WI38 (cell line): ENCODE measurements at regions not wholly inside any gene's neighbourhood (a gene's known extent, or its start where the extent isn't known, plus 50 kb on each side); places are given as distances from the start of the nearest gene placed in this dataset.
"Not testable (repeated sequence)": the region's sequence is repeated elsewhere in the genome, so short reads cannot be mapped to it uniquely, and the experiment has no call there.

ENCODE experiments used
- H3K4me3 ChIP-seq: 2 replicates; pipeline ENCODE4 v1.5.1; 2011; ENCODE audit warnings: low read depth, mild to moderate bottlenecking, control low read depth, low read length
- CTCF ChIP-seq: IDR thresholded peaks from 2 replicates; pipeline ENCODE4 v1.5.1; 2012; ENCODE audit warnings: low read depth, mild to moderate bottlenecking, control low read depth, low read length

GRCh38 chr9:93891549-93892310 is 63.4 kb downstream of the BARX1 start:
- no peak for TF ChIP-seq CTCF
- no peak overlapping the region for H3K4me3 ChIP-seq

- no peak for TF ChIP-seq CTCF
- H3K4me3 ChIP-seq = no peak overlapping the region
These were observed 64.1 kb downstream of the BARX1 start for GRCh38 chr9:93891050-93891449.

- TF ChIP-seq CTCF = no peak
- H3K4me3 ChIP-seq = no peak overlapping the region
These were observed 64.7 kb downstream of the BARX1 start for GRCh38 chr9:93890436-93890935.

GRCh38 chr9:93886911-93887310 is 68.2 kb downstream of the BARX1 start:
- no peak for TF ChIP-seq CTCF

GRCh38 chr9:93884808-93885207 is 70.3 kb downstream of the BARX1 start:
- no peak for TF ChIP-seq CTCF

More at GRCh38 chr9:93886911-93887310, 68.2 kb downstream of the BARX1 start:
- H3K4me3 ChIP-seq = no peak overlapping the region

GRCh38 chr9:93879662-93880407 is 75.3 kb downstream of the BARX1 start:
- not testable (repeated sequence) for H3K4me3 ChIP-seq

More at GRCh38 chr9:93884808-93885207, 70.3 kb downstream of the BARX1 start:
- no peak overlapping the region for H3K4me3 ChIP-seq

- no peak overlapping the region for H3K4me3 ChIP-seq
- TF ChIP-seq CTCF = no peak
These were observed 79.8 kb downstream of the BARX1 start for GRCh38 chr9:93875330-93875729.
